NCI-H1417 treated with DMSO at 0.1 percent for 48 hours (cell line): ENCODE measurements at regions not wholly inside any gene's neighbourhood (a gene's known extent, or its start where the extent isn't known, plus 50 kb on each side); places are given as distances from the start of the nearest gene placed in this dataset.
"Not testable (repeated sequence)": the region's sequence is repeated elsewhere in the genome, so short reads cannot be mapped to it uniquely, and the experiment has no call there.

Experiments used
- DNase-seq: peaks from one replicate; lab custom pipeline; 2025; lab: John Stamatoyannopoulos, UW

GRCh38 chr3:8143186-8143585 is 358.4 kb upstream of the LMCD1 start:
- DNase-seq, result no peak

- DNase-seq, result no peak
Observed at GRCh38 chr3:8145661-8146060, 356.0 kb upstream of the LMCD1 start.

- no peak for DNase-seq
Observed at GRCh38 chr3:8147711-8148110, 353.9 kb upstream of the LMCD1 start.

DNA sequence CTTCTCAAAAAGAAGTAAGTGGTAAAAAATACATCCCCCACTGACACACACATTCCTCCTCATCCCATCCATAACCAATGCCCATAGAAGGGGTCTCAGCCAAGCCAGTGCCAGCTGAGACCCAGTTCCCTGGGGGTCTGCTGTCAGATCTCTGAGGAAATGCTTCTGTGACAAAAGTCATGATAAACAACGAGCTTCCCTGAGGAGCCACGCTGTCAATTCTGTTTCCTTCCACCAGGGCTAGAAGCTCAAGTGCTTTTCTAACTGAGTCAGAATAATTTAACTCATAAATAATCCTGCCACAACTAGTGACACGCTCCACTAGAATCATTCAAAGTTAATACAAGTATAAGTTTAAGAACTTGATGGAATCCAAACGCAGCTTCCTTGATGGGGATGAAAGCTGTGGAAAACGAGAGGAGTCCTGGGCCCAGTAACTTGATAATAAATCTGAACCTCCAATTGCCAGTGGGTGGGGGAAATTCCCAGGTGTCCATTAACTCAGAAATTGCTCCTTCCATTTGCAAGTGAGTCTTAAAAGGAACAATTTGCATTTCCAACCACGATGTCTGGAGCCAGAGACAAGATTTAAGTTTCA is 348.7 kb upstream of the LMCD1 start:
- DNase-seq, result no peak

DNA sequence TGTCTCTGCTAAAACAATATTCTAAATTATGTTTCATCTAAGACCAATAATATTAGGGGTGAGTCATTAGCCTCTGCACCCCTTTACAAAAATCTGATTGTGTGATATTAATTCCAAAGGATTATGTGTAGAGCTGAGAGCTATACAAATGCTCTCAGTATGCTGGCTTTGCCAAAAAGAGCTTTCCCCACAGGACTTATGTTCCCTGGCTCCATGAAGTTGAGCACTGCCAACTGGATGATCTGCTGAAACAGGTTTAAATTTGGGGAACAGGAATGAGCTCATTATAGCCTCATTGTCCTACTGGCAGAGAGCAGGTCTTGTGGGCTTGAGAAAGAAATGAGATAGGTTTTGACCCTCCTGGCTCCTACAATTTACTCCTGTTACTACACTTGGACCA is 347.8 kb upstream of the LMCD1 start:
- no peak for DNase-seq

GRCh38 chr3:8154617-8155016 is 347.0 kb upstream of the LMCD1 start:
- DNase-seq, result no peak

DNA sequence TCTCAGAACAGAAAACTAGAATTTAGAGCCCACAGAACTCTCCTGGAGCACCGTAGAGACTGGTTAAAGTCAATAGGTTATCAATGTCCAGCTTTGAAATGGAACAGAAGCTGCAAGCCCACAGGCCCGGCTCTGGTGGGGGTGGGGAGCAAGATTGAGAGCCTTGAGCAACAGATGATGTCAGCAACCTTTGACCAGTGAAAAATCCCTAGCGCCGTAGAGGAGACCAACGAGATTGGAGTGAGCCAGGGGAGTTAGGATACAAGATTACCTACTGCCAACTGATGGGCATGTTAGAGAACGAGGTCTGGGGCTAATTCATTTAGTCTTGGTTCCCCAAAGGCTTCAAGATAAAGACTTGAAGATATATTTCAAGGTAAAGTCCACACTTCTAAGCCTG is 345.5 kb upstream of the LMCD1 start:
- DNase-seq, result no peak

GRCh38 chr3:8156831-8157230 is 344.8 kb upstream of the LMCD1 start:
- no peak for DNase-seq

DNA sequence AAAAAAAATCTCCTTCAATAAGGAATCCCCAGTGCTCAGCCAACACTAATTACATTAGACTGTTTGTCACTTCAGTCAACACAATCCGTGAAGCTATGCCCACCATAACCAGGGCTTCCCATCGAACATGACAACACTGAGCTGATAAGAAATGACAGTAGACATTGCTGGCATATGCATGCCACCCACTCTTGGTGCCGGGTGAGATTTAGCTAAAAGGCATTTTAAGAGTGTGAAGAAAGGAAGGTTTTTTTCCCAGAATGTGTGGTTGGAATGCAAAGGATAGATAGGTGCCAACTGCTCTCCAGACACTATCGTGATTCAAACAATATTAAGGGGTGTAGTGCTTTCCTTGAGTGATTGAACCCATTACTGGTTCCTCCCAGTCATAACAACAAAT is 344.0 kb upstream of the LMCD1 start:
- DNase-seq, result no peak

GRCh38 chr3:8164145-8164544 is 337.5 kb upstream of the LMCD1 start:
- DNase-seq, result no peak

DNA sequence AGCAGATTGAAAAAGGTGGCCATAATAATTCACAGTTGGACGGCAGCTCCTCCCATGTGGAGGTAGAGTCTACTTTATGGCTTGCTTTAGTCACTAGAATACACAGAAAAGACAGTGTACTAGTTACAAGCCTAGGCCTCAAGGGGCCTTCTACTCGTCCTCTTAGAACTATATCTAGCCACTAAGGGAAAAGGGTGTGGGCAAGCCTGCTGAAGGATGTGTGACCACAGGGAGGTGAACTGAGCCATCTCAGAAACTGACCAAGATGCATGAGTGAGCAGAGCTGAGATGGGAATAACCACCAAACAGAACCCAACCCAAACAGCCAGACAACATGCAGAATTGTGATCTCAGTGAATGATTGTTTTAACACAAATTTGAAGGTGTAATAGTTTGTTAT is 335.6 kb upstream of the LMCD1 start:
- DNase-seq, result no peak

- no peak for DNase-seq
Observed at GRCh38 chr3:8170971-8171508, 330.6 kb upstream of the LMCD1 start.

- DNase-seq, result no peak
Observed at GRCh38 chr3:8173892-8174291, 327.7 kb upstream of the LMCD1 start.

DNA sequence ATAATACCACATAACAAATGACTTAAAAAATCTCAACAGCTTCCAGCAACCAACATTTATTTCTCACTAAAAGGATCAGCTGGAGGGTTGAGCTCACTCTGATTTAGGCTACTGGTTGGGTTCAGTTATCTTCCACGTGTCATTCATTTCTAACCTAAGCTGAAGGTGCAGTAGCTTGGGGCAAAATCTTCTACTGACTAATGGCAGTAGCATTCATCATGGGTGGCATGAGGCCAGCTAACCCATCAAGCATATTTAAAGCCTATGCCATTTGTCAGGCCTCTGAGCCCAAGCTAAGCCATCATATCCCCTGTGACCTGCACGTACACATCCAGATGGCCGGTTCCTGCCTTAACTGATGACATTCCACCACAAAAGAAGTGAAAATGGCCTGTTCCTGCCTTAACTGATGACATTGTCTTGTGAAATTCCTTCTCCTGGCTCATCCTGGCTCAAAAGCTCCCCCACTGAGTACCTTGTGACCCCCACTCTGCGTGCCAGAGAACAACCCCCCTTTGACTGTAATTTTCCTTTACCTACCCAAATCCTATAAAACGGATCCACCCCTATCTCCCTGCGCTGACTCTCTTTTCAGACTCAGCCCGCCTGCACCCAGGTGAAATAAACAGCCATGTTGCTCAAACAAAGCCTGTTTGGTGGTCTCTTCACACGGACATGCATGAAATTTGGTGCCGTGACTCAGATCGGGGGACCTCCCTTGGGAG is 324.7 kb upstream of the LMCD1 start:
- not testable (repeated sequence) for DNase-seq

DNA sequence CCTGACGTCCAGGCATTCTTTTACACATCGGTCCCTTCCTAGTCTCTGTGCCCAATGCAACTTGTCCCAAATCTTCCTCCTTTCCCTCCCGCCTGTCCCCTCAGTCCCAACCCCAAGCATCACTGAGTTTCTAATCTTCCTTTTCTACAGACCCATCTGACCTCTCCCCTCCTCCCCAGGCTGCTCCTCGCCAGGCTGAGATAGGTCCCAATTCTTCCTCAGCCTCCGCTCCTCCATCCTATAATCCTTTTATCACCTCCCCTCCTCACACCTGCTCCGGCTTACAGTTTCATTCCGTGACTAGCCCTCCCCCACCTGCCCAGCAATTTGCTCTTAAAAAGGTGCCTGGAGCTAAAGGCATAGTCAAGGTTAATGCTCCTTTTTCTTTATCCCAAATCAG is 323.1 kb upstream of the LMCD1 start:
- not testable (repeated sequence) for DNase-seq

GRCh38 chr3:8182904-8183303 is 318.7 kb upstream of the LMCD1 start:
- DNase-seq, result no peak

DNA sequence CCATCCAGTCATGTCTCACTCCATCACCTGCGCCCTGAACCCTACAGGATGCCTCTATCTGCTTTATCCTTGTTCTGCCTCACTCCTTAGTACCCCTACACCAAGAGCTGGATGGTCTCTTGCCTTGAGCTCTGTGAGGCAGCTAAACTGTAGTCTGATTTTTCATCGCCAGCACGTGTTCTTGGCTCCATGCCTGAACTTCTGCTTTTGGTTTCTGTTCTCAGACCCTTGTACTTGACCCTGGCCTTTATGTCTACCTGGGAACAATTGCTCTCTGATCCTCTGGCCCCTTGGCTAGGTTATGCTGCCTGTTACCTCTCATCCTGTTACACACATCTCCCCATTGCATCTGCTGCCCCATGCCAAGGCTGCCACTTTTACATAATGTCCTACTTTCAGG is 318.0 kb upstream of the LMCD1 start:
- DNase-seq, result no peak

DNA sequence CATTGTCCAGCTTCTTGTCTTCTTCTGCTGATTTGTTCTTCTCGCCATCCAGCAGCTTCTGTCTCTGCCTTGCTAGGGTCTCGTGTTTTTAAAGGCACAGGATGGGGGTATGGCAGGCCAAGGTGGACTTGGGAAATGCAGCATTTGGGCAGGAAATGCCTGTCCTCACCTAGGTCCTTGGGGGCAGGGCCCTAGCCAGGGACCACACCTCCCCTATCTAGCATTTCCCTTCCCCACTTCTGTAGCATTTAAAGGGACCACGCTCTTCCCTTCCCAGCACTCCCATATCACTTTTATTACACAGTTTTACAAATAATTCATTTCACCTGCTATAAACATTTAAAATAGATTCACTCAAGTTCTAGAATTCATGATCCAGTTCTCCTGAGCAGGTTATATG is 315.4 kb upstream of the LMCD1 start:
- DNase-seq, result no peak

- DNase-seq, result no peak
Observed at GRCh38 chr3:8187996-8188395, 313.6 kb upstream of the LMCD1 start.

DNA sequence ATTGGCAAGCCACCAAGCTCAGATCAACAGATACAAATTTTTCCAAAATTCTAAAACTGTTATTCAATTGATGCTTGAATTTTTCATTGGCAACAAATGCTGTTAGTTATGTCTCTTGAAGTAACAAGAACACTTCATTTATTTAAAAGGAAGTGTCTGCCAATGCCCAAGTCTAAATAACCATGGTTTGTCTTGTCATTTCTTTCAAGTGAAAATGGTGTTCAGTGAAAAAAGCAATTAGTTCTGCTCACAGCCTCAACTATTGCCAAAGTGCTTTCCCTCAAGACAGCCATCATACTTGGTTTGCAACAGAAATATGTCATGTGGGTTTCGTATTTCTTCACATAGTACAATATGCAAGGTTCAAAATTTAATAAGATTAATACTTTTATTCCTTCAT is 312.6 kb upstream of the LMCD1 start:
- DNase-seq, result no peak

DNA sequence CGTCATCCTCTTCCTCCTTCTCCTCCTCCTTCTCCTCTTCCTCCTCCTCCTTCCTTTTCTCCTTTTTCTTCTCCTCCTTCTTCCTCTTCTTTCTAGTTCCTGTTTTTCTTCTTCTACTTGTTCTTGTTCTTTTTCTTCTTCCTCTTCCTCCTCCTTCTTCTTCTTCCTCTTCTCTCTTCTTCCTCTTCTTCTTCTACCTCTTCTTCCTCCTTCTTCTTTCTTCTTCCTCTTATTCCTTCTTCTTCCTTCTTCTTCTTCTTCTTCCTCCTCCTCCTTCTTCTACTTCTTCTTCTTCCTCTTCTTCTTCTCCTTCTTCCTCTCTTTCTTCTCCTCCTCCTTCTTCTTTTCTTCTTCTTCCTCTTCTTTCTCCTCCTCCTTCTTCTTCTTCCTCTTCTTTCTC is 310.2 kb upstream of the LMCD1 start:
- no peak for DNase-seq

GRCh38 chr3:8197384-8197783 is 304.2 kb upstream of the LMCD1 start:
- no peak for DNase-seq

GRCh38 chr3:8198605-8199004 is 303.0 kb upstream of the LMCD1 start:
- DNase-seq, result no peak

GRCh38 chr3:8200996-8201395 is 300.6 kb upstream of the LMCD1 start:
- DNase-seq, result no peak
